ENCODE measurements at regions not wholly inside any gene's neighbourhood (a gene's known extent, or its start where the extent isn't known, plus 50 kb on each side); places are given as distances from the start of the nearest gene placed in this dataset.

DNA sequence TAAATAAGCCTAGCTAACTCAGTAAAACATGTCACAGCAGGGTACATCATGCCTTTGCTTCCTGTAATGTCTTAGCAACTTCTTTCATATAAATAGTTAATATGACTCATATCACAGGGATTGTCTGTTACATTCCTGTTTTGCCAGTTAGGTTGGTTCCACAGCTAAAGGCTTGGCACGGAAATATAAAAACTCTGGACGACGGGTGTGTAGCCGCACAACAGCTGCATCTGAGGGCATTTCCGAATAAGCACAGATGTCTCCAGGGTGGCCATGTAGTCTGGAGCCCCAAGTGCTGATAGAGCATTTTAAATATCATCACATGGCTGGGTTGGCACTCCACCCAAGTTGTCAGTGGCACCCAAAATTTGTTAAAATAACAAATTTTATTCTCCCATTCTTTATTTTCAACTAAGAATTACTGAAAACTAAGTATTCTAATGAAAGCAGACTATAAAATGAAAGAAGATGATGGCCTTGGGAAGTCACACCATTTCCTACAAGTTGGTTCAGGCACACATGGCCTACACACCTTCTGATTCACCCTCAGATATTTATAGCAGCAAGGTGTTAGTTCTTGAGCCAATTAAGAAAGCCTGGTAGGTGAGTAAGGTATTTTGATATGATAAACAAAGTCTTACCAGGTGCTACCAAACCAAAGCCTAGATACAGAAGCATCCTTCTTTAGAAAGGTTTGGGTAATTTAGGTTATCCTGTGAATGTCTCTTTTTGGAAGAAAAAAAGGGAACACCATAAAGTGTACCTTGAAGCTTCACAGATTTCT lies 61.8 kb upstream of the STK17B start:
- CTCF ChIA-PET, result no interaction called here

DNA sequence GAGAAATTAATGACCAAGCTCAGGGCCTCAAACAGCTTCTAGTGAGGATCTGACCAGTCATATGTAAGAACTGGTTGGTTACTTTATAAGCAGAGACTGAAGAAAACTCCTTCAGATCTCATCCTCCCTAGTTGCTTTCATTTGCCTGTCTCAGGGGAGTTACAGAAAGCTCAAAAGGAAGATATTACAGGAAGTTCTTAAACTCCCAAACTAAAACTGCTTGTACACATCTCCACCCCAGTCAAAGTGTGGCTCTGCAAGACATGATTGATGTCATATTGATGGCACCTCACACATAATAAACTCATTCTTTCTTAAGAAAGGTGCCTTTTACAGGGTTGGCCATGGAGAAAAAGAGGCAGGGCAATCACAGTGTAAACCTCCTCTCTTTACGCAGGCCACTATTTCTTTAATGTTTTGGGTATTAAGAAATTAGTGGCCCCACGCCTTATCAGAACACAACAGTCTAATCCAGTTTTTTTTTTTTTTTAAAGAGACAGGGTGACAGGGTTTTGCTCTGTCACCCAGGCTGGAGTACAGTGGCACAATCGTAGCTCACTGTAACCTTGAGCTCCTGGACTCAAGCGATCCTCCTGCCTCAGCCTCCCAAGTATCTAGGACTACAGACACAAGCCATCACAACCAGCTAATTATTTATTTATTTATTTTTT lies 62.6 kb upstream of the STK17B start:
- no peak for TF ChIP-seq CTCF (conservative IDR thresholded peaks at IDR 0.05; ENCODE audit: low read depth)
- DNase-seq (ENCODE audit: low spot score), result no peak
- CTCF ChIA-PET, result no interaction called here
- POLR2A ChIA-PET (ENCODE audit: low non-redundant PET), result interaction anchor here (1.6 kb wide), 1 partner anchor 63 kb away, joined by 7 read pairs; no protein-coding TSS in a partner anchor
- H3K27ac ChIP-seq, result no peak overlapping the region

More for the DNA sequence above, 61.8 kb upstream of the STK17B start:
- TF ChIP-seq CTCF (conservative IDR thresholded peaks at IDR 0.05; ENCODE audit: low read depth), result no peak
- H3K27ac ChIP-seq, result peak overlapping the region; percentile 76
- POLR2A ChIA-PET (ENCODE audit: low non-redundant PET), result interaction anchor here (1.6 kb wide), 1 partner anchor 63 kb away, joined by 7 read pairs; no protein-coding TSS in a partner anchor
- DNase-seq (ENCODE audit: low spot score), result peak; percentile 78

GRCh38 chr2:196234672-196235071 lies 63.3 kb upstream of the STK17B start:
- no peak overlapping the region for H3K27ac ChIP-seq
- TF ChIP-seq CTCF (conservative IDR thresholded peaks at IDR 0.05; ENCODE audit: low read depth), result no peak
- ChIA-PET CTCF (no interaction called here), POLR2A (ENCODE audit: low non-redundant PET) (no interaction called here)
- no peak for DNase-seq (ENCODE audit: low spot score)

DNA sequence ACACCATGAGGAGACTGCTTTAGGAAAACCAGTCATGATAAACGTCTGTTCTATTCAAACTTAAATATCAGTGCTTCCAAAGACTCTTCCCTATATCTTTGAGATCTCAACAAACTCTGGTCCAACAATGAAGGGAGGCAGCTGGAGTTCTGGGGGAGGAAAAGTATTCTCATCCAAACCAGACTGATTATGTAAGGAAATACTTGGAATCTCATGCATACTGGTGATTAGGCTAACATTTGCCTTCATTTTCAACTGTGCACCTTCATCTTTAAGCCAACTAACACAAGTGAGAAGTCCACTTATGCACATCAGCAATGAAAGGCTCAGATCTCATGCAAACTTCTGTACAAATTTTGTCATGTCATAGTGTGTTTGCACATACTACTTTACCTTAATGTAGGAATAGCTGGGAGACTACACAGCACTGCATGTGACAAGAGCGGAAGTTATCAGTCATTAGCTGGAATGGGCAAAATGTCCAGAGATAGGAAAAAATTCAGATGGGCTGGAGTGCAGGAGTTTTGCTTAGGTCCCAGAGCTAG lies 67.5 kb upstream of the STK17B start:
- no peak for DNase-seq (ENCODE audit: low spot score)
- ChIA-PET POLR2A (ENCODE audit: low non-redundant PET) (no interaction called here), CTCF (interaction anchor here (0.8 to 1.2 kb wide), 2 partner anchors 38 to 99 kb away, joined by 3 to 4 read pairs; no protein-coding TSS in a partner anchor)
- TF ChIP-seq CTCF (conservative IDR thresholded peaks at IDR 0.05; ENCODE audit: low read depth), result no peak
- H3K27ac ChIP-seq, result no peak overlapping the region

- no peak for TF ChIP-seq CTCF (conservative IDR thresholded peaks at IDR 0.05; ENCODE audit: low read depth)
- DNase-seq (ENCODE audit: low spot score), result peak; percentile 59
- CTCF ChIA-PET, result interaction anchor here (0.6 to 1.2 kb wide), 4 partner anchors 16 to 141 kb away, joined by 3 to 4 read pairs (median 4); no protein-coding TSS in a partner anchor
- POLR2A ChIA-PET (ENCODE audit: low non-redundant PET), result no interaction called here
- no peak overlapping the region for H3K27ac ChIP-seq
These were observed 68.5 kb upstream of the STK17B start for GRCh38 chr2:196239622-196240587.

All from RWPE1 (cell line).